K562 (cell line): ENCODE measurements at regions not wholly inside any gene's neighbourhood (a gene's known extent, or its start where the extent isn't known, plus 50 kb on each side); places are given as distances from the start of the nearest gene placed in this dataset.

Experiments
- ATAC-seq: fragments of 200-7000 bp; cut with Tn5 transposase; 3 replicates; pipeline ENCODE4 v1.9.1; 2020; ENCODE audit warnings: moderate library complexity
- BruUV-seq: library from RNA; stranded (reverse); fragments of 400-500 nt; replicated peaks from 2 replicates; lab custom pipeline; 2021; lab: Mats Ljungman, UMichigan
- CTCF ChIA-PET: fragments of 300-600 bp; formaldehyde crosslinking; extraction: SDS; loops from one replicate; lab custom pipeline; 2021; ENCODE audit warnings: low intra/inter-chr PET ratio; lab: Yijun Ruan, JAX
- POLR2A ChIA-PET: fragments of 300-600, 350-650 bp; sonication (Branson Sonifier 250); formaldehyde crosslinking; extraction: SDS; loops from one replicate; lab custom pipeline; 2021; ENCODE audit warnings: antibody characterized with exemption, inconsistent platforms; lab: Yijun Ruan, JAX
- DNase-seq, 4 experiments: peaks; one replicate each; pipeline versions ENCODE4 v3.0.0 to v3.0.0-alpha.2; 2011 to 2018; ENCODE audit warnings: low spot score in 3 of 4, mixed read lengths in 3 of 4; ENCODE audit errors: extremely low read depth in 1 of 4
- FAIRE-seq: peaks from 2 replicates; lab custom pipeline; 2011; peaks lifted over from hg19 to GRCh38; lab: Jason Lieb, UNC
- H2AFZ ChIP-seq: 2 replicates; pipeline ENCODE4 v1.6.0; 2011; ENCODE audit warnings: low read depth, low read length, control low read depth, inconsistent platforms
- H3K27ac ChIP-seq: fragments of 200-600 bp; 3 replicates; pipeline ENCODE4 v1.8.0; 2011; ENCODE audit warnings: low read depth, mild to moderate bottlenecking, control low read depth, inconsistent platforms, low read length, moderate library complexity, mixed read lengths; ENCODE audit errors: extremely low read depth
- H3K27me3 ChIP-seq, 2 experiments: fragments of 300-600 bp in 1 of 2; 2 replicates in 1 of 2; 3 replicates in 1 of 2; pipeline versions ENCODE4 v1.6.0 to v1.8.0; 2011; ENCODE audit warnings: inconsistent platforms in 2 of 2, low read length in 2 of 2, mild to moderate bottlenecking in 1 of 2, mixed read lengths in 1 of 2, moderate library complexity in 1 of 2; ENCODE audit not compliant: control insufficient read depth in 2 of 2, insufficient read depth in 2 of 2
- H3K36me3 ChIP-seq: fragments of 300-600 bp; 3 replicates; pipeline ENCODE4 v1.8.0; 2011; ENCODE audit warnings: mild to moderate bottlenecking, low read length, inconsistent platforms; ENCODE audit not compliant: control insufficient read depth, insufficient read depth
- H3K4me1 ChIP-seq, 2 experiments: fragments of 200-600 bp in 1 of 2; replicated peaks in 1 of 2; 2 replicates in 1 of 2; 3 replicates in 1 of 2; pipeline versions ENCODE4 v1.5.1 to v1.8.0; 2011; ENCODE audit warnings: inconsistent platforms in 2 of 2, low read length in 2 of 2, mild to moderate bottlenecking in 1 of 2, mixed read lengths in 1 of 2, moderate library complexity in 1 of 2; ENCODE audit not compliant: control insufficient read depth in 2 of 2, insufficient read depth in 2 of 2
- H3K4me2 ChIP-seq: 2 replicates; pipeline ENCODE4 v1.6.1; 2011; ENCODE audit warnings: low read length, control low read depth, inconsistent platforms, mixed read lengths; ENCODE audit not compliant: insufficient read depth
- H3K4me3 ChIP-seq: fragments of 200-600 bp; sonication (generic), shearing (Covaris generic); 2 replicates; pipeline ENCODE4 v1.5.1; 2016; ENCODE audit warnings: control low read depth, inconsistent platforms
- H3K79me2 ChIP-seq: fragments of 200-600 bp; 3 replicates; pipeline ENCODE4 v1.8.0; 2011; ENCODE audit warnings: low read length, inconsistent platforms; ENCODE audit not compliant: control insufficient read depth, insufficient read depth
- H3K9ac ChIP-seq, 2 experiments: 2 replicates each; pipeline versions ENCODE4 v1.6.0 to v1.6.1; 2011; ENCODE audit warnings: low read depth in 2 of 2, low read length in 2 of 2, control low read depth in 1 of 2, inconsistent platforms in 1 of 2, mild to moderate bottlenecking in 1 of 2, mixed read lengths in 1 of 2; ENCODE audit not compliant: insufficient read depth in 1 of 2
- H3K9me1 ChIP-seq: one replicate; pipeline ENCODE4 v1.6.0; 2011; ENCODE audit warnings: inconsistent platforms, mild to moderate bottlenecking, low read length, moderate library complexity; ENCODE audit not compliant: control insufficient read depth, insufficient read depth
- H3K9me3 ChIP-seq: replicated peaks from 2 replicates; pipeline ENCODE4 v1.5.1; 2011; ENCODE audit warnings: low read depth, low read length, inconsistent platforms; ENCODE audit not compliant: control insufficient read depth, insufficient read depth
- H4K20me1 ChIP-seq: replicated peaks from 2 replicates; pipeline ENCODE4 v1.6.1; 2011; ENCODE audit warnings: low read length, inconsistent platforms, mixed read lengths; ENCODE audit not compliant: control insufficient read depth, insufficient read depth
- C11orf30 ChIP-seq: fragments of 450-650 bp; IDR thresholded peaks from 2 replicates; pipeline ENCODE4 v1.6.1; 2016; ENCODE audit warnings: low read depth, mild to moderate bottlenecking
- GTF2F1 ChIP-seq: IDR thresholded peaks from 2 replicates; pipeline ENCODE4 v1.6.1; 2011; ENCODE audit warnings: low read depth, low read length, improper control_type of control experiment
- MAFF ChIP-seq: IDR thresholded peaks from 2 replicates; pipeline ENCODE4 v1.6.1; 2012; ENCODE audit warnings: low read length, improper control_type of control experiment
- MAFG ChIP-seq: fragments of 450-650 bp; conservative IDR thresholded peaks from 2 replicates; pipeline ENCODE4 v1.6.1; 2016; ENCODE audit warnings: missing genetic modification characterization, missing compliant biosample characterization
- MAFK ChIP-seq: IDR thresholded peaks from 2 replicates; pipeline ENCODE4 v1.6.1; 2011; ENCODE audit warnings: low read length, improper control_type of control experiment
- RHOXF2B ChIP-seq: fragments of 250-450 bp; sonication (Bioruptor Pico); conservative IDR thresholded peaks from 2 replicates; pipeline ENCODE4 v1.5.1; 2021
- SAP30 ChIP-seq: fragments of 200-600 bp; sonication (generic); IDR thresholded peaks from 2 replicates; pipeline ENCODE4 v1.6.1; 2012; ENCODE audit warnings: borderline replicate concordance, low read depth, mild to moderate bottlenecking, moderate library complexity, low read length, control low read depth, inconsistent platforms; ENCODE audit not compliant: insufficient read depth, poor library complexity, severe bottlenecking
- SP2 ChIP-seq: IDR thresholded peaks from 2 replicates; pipeline ENCODE4 v1.6.1; 2011; ENCODE audit warnings: mild to moderate bottlenecking, low read depth, low read length, moderate library complexity; ENCODE audit not compliant: poor library complexity, severe bottlenecking; ENCODE audit errors: extremely low read depth
- ZFP36 ChIP-seq: fragments of 150-350 bp; IDR thresholded peaks from 2 replicates; pipeline ENCODE4 v1.6.1; 2018; ENCODE audit warnings: low read length, low read depth; ENCODE audit not compliant: partially characterized antibody
- ZNF316 ChIP-seq: fragments of 450-650 bp; IDR thresholded peaks from 2 replicates; pipeline ENCODE4 v1.6.1; 2016
- ZSCAN29 ChIP-seq: fragments of 450-650 bp; IDR thresholded peaks from 2 replicates; pipeline ENCODE4 v1.6.1; 2017
- WGBS: fragments of 100-300 bp; shearing (Covaris generic); methylation state at CpG from one replicate; pipeline ENCODE4 v1.1.6; 2016; ENCODE audit warnings: low coverage, mixed read lengths; ENCODE audit not compliant: insufficient coverage; ENCODE audit errors: missing lambda C conversion rate; 5-methylcytosine and 5-hydroxymethylcytosine counted together
- in situ Hi-C: fragments of 300-500 bp; cut with MboI; formaldehyde crosslinking; loops from 4 replicates; pipeline ENCODE4 v1.15.0; 2018; ENCODE audit warnings: inconsistent platforms, mixed read lengths
- intact Hi-C: fragments of 100-400 bp; cut with micrococcal nuclease; formaldehyde crosslinking; loops from 2 replicates; pipeline ENCODE4 v1.14.2; 2022

DNA sequence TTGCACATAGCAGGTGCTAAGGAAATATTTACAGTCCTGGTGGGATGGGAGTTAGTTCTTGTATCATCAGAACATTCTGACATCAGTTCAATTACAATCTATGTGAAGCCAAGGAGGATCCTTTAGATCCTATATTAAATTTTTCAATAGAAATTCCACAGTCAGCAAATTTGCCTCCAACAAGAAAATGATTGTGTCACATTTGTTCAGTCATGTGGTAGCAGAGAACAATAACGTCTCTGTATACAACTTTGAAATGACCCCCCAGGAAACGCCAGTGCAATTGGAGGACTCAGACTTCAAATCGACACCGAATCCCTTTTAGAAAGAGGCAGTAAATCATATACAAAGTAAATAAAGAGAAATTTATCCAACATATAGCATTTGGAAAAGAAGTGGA lies 392.1 kb downstream of the DTWD2 start:
- no peaks in the 10 kb centered on the region for H3K36me3 ChIP-seq
- H3K79me2 ChIP-seq = no peaks in the 10 kb centered on the region
- intact Hi-C loops (no loop called here), in situ Hi-C loops (no loop called here)
- no peak overlapping the region for H3K27ac ChIP-seq
- DNase-seq (no peak), FAIRE-seq (no peak), ATAC-seq (no peak)
- 0% methylated on average over 4 of the region's 4 CpGs for WGBS
- no peaks in the 10 kb centered on the region for H3K9me3 ChIP-seq
- H3K27me3 ChIP-seq = no peaks in the 10 kb centered on the region
- H4K20me1 ChIP-seq = no peaks in the 10 kb centered on the region
- no peak overlapping the region for H2AFZ ChIP-seq
- no peak overlapping the region for H3K9ac ChIP-seq
- ChIA-PET CTCF (no interaction called here), POLR2A (no interaction called here)
- TF ChIP-seq ZFP36 = no peak
- peak; percentile 53; the same call in 1 of the 2 replicates for TF ChIP-seq C11orf30
- no peak for TF ChIP-seq RHOXF2B (CRISPR knock-in tag)
- peak; percentile 46 for TF ChIP-seq MAFG (tag)
- TF ChIP-seq ZNF316 = peak; percentile 65
- TF ChIP-seq SP2 = no peak
- no peak for TF ChIP-seq GTF2F1
- no peak for TF ChIP-seq ZSCAN29
- TF ChIP-seq SAP30 = no peak
- peak; percentile 69 for TF ChIP-seq MAFF
- TF ChIP-seq MAFK = peak; percentile 73
- BruUV-seq = no TSS peak
- no peaks in the 10 kb centered on the region for H3K9me1 ChIP-seq
- no peak overlapping the region for H3K4me2 ChIP-seq
- no peak overlapping the region for H3K4me3 ChIP-seq
- no peaks in the 10 kb centered on the region for H3K4me1 ChIP-seq
